AML-193 (cell line): ENCODE measurements at regions not wholly inside any gene's neighbourhood (a gene's known extent, or its start where the extent isn't known, plus 50 kb on each side); places are given as distances from the start of the nearest gene placed in this dataset.

Experiments used
- DNase-seq, 2 experiments: peaks; one replicate each; lab custom pipeline; 2025; lab: John Stamatoyannopoulos, UW

DNA sequence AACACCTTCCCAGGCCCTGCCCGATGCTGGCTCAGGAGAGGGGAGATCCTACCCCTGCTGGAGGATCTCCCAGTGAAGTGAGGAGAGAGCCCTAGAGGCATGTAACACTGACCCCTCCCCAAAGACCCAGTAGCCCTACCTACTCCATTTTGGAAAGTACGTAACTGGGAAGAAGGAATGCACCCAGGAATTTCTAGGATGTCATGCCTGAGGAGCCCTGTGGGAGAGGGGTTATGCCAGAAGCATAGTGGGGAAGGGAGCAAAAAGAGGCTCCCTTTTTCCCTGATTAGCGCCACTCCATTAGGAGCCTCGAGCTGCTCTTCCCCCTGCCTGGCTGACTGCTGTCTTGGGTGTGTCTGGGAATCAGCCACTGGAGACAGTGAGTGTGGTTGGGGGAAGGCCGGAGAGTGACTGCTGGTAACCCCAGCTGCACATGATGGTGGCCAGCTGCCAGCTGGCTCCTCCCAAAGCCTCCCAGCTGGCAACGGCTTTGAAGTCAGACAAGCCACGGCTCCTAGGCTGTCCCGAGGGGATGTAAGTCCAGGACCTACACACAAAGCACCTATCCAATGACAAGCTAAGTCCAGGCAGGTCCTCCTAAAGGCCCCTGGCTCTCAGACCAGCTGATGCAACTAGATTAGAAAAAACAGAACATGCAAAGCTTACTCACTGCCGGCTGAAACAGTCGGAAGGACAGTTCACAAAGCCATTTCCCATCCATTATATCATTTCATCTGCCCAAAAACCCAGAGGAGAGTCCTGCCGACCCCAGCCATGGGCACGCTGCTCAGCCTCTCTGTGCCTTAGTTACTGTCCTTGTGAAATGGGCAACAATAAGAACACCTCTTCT is 136.5 kb upstream of the ABCA1 start:
- peak; percentile 79 to 84 for DNase-seq

DNA sequence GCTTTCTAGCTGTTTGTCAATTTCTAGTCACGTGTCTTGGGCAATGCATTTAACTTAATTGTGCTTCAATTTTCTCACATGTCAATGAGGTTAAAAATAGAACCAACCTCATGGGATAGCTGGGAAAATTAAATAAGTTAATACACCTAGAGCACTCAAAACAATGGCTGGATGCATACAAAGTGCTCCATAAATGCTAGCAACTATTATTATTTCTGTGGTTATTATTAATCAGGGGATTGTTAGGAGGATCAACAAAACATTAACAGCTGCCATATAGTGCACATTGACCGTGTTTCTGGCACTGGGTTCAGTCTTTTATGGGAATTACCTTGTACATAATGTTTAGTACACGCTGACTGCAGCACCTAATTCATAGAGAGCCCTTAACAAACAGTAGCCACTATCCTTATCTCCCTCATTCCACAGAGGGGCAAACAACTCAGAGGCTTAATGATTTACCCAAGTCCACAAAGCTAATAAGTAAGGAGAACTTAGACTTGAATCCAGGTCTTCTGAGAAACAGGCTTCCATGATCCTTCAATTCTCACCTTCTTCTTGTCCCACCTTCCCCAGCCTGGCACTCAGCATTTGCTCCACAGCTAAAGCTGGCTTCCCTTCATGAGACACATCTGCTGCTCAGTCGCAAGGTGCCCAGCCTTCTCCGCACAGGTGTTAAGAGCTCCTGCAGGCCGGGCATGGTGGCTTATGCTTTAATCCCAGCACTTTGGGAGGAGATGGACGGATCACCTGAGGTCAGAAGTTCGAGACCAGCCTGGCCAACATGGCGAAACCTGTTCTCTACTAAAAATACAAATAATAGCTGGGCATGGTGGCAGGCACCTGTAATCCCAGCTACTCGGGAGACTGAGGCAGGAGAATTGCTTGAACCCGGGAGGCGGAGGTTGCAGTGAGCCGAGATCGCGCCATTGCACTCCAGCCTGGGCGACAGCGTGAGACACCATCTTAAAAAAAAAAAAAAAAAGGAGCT is 137.4 kb upstream of the ABCA1 start:
- DNase-seq = no peak

GRCh38 chr9:105066275-105066865 is 138.4 kb upstream of the ABCA1 start:
- DNase-seq = peak; percentile 93 to 94

DNA sequence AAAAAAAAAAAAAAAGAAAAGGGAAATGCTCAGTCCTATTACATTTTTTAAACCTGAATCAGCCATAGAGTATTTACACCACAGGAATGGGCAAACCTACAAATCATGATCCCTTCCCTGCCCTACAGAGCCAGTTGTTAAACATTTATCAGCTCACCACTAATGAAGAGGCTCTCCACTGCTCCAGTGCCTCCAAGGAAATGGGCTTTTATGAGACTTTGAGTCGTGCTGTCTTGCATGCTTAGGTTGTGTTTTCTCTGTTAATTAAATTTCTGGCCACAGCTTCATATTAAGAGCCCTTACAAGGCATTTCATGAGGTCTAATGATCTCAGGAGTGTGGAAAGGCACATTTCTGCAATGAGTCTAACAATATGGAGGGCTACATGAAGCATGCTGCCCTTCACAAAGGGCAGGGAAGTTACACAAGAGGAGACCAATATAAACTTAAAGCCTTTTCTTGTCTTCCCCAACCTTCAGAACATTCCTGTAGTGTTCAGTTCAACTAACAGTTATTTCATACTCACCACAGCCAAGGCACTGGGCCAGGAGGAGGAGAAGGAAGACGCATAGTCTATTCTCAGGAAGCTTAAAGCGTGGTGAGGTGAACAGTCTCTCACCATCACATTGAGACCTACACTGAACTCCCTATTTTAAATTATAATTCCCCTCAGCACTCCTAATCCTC is 140.1 kb upstream of the ABCA1 start:
- DNase-seq = peak; percentile 76 to 87

GRCh38 chr9:105069285-105069684 is 141.3 kb upstream of the ABCA1 start:
- no peak for DNase-seq

DNA sequence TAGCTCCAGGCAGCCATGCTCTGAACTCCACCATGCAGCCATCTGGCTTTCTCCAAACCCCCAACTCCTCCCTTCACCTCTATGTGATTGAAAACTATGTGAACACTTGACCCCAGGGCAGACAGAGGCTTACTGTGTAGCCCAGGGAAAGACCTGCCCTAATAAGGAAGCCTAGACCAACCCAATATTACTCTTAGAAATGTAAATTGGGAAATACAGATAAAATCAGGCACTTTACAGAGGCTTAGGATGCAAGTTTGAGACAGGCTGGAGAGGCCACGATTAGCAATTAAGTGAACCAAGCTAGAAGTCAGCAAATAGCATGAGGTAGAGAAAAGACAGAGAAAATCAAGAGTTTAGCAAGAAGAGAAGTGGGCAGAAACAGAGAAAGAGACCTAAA is 141.7 kb upstream of the ABCA1 start:
- DNase-seq = no peak

GRCh38 chr9:105070176-105070575 is 142.2 kb upstream of the ABCA1 start:
- no peak for DNase-seq

- no peak for DNase-seq
Observed at GRCh38 chr9:105072476-105072875, 144.5 kb upstream of the ABCA1 start.

- DNase-seq = no peak
Observed at GRCh38 chr9:105073147-105073546, 145.2 kb upstream of the ABCA1 start.

DNA sequence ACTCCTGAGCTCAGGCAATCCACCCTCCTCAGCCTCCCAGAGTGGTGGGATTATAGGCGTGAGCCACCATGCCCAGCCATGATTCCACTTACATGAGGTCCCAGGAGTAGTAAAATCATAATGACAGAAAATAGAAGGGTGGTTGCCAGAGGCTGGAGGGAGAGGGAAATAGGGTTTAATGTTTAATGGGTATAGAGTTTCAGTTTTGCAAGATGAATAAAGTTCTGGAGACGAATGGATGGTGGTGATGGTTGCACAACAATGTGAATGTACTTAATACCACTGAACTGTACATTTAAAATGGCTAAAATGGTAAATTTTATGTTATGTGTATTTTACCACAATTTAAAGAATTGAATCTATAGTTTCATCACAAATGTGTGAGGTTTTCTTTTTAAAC is 146.5 kb upstream of the ABCA1 start:
- DNase-seq = no peak

GRCh38 chr9:105076729-105077128 is 148.8 kb upstream of the ABCA1 start:
- DNase-seq = no peak

GRCh38 chr9:105079457-105079856 is 151.5 kb upstream of the ABCA1 start:
- DNase-seq = no peak

DNA sequence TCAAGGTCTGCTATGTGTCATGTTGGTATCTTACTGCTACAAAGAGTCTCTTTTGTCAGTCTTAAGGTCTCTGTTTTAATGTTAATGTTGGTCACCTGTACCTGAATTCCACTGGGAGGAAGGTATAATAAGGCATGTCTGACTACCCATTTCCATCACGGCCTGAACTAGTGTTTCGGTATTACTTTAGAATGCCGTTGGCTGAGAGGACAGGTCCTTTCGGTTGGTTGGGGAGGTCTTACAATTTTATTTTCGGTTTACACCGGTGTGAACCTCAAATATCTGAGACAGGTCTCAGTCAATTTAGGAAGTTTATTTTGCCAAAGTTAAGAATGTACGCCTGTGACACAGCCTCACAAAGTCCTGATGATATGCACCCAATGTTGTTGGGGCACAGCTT is 154.9 kb upstream of the ABCA1 start:
- DNase-seq = no peak

- no peak for DNase-seq
Observed at GRCh38 chr9:105083256-105083655, 155.3 kb upstream of the ABCA1 start.

DNA sequence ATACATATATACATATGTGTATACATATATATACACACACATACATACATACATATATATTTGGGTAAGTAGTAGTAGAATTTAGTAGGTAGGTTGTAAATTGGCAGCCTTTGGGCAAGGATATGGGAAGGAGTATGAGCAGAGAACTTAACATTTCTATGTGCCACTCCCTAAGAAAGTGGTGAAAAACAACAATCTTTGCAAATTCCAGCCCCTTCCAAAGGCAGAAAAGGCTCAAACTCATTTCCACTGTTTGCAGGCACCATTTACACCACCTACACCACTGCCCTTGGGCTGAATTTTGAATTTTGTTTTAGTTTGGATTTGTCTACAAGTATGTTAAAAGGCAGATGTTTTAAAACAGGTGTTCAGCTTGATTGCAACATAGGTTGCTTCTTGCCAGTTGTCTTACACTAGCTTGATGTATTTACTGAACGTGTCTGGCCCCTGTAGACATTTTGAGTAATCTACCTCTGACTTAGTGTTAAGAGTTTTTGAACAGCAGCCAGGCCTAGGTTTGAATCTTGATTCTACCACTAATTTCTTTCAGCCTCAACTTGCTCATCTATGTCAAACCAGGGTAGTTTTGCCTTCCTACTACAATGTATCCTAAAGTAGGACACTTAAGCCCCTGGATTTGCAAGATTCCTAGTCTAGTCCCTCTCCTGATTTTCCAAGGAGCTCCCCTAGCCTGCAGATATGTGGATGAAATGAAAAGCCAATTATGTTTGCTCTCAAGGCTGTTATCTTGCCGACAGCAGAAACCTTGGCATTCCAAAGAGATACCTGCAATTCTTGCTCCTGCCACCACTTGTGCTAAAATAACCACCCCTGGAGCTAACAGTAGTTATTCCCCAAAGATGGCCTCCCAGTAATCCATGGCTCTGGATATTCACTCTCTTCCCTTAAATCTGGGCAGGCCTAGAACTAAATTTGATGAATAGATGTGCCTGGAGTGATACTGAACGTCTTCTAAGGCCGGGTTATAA is 156.2 kb upstream of the SLC44A1 start:
- no peak for DNase-seq

DNA sequence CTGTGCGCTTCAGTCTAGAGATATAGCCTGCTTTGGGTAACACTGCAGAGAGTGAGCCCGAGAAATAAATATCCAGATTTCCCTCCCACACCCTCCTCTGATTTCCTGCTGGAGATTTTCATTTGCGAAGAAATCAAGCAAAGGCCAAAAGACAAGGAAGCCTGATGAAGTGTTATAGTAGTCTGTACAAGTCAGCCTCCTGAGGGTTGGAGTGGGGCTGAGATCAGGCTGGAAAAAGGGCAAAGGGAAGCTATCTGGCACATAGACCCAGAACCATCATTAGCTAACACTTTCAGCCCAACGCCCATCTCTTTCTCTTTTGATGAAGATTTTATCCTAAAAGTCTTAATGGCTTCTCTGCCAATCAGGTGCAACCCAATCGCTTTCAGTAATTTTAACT is 154.6 kb upstream of the SLC44A1 start:
- no peak for DNase-seq

DNA sequence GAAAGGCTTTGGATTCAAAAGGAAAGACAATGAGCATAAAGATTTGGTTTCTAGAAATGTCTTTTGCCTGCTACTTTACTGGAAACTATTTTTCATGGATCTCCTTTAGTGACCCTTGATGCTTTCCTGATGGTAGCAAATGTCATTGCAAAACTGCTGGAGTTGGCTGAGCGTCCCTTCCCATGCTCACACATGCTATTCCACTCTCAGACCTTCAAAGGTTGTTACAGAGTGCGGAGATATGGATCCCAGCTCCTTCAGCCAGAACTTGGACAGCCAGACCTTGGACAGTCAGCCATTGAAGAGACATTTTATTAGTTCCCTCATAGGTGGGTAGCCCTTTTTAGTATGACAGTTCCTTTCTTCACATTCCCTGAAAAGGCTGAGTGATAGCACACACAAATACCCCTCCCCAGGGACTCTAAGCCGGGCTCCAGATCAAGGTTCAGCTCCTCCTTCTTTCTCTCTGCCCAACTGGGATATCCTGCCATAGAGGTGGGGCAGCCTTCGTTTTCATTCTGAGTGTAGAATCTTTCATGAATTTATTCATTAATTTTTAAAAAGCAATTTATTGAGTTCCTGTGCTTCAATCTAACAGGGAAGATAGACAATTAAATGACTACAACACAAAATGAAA is 153.3 kb upstream of the SLC44A1 start:
- DNase-seq = no peak

DNA sequence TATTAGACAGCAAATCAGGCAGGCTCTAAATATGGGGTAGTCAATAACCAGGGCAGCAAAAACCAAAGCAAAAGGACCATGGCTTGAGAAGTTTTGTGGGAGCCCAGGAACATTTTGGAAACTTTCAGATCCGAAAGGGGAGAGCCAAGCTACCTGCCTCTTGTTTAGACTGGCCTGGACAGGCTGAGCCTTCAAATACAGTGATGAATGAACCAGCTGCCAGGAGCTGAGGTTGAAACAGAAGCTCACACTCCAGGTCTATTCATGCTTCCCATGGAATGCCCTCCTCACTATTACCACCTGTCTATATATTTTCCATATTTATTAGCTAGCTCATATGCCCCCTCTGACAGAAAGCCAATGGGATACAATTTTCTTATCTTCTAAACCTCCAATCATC is 150.8 kb upstream of the SLC44A1 start:
- no peak for DNase-seq

- no peak for DNase-seq
Observed at GRCh38 chr9:105098370-105098769, 146.1 kb upstream of the SLC44A1 start.

DNA sequence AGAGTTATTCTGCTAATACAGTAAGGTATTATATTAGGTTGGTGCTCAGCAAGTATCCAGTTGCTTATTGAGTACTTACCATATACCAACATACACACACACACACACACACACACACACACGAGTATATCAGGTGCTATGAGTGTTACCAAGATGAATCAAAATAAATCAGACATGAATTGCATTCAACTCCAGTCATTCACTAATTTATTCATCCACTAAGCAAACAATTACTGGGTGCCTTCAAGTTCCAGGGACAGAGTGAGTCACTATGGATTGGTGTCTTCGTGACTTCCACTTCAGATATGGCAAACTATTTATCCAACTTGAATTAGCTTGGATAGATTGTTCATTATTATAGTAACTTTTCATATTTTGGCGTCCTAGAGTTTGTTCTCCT is 140.7 kb upstream of the SLC44A1 start:
- DNase-seq = no peak
